ENCODE measurements at regions not wholly inside any gene's neighbourhood (a gene's known extent, or its start where the extent isn't known, plus 50 kb on each side); places are given as distances from the start of the nearest gene placed in this dataset.

DNA sequence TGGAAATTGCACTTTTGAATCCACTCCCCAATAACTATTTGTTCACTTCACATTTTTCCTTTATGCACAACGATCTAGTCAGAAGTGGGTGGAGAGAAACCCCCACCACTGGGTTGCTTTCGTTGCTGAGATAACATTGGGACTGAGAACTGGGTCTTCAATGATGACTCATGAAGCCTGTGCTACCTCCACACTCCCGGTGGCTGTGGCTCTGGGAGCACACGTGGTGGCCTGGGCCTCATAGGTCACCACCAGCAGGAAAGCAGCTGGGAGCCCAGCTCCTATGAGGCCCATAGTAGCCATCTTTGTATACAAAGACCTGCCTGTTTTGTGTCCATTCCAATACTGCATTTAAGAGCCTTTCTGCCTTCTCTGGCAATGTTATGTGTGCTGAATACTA lies 178.0 kb upstream of the SASH1 start:
- no peak for TF ChIP-seq POLR2A (IDR thresholded peaks at IDR 0.05)
- TF ChIP-seq CTCF (IDR thresholded peaks at IDR 0.05), result no peak

Measured in tibial nerve (tissue), 3 donors.